ENCODE measurements at regions not wholly inside any gene's neighbourhood (a gene's known extent, or its start where the extent isn't known, plus 50 kb on each side); places are given as distances from the start of the nearest gene placed in this dataset.

- no peak for DNase-seq
Observed at GRCh38 chr4:54913751-54914526, 211.5 kb downstream of the KDR start.

- no peak for DNase-seq
Observed at GRCh38 chr4:54912155-54912554, 213.2 kb downstream of the KDR start.

GRCh38 chr4:54909961-54910360, 215.4 kb downstream of the KDR start:
- DNase-seq: no peak

- DNase-seq: no peak
Observed at GRCh38 chr4:54908763-54909162, 216.6 kb downstream of the KDR start.

GRCh38 chr4:54904953-54905352, 220.4 kb downstream of the KDR start:
- no peak for DNase-seq

GRCh38 chr4:54902976-54903375, 222.4 kb downstream of the KDR start:
- no peak for DNase-seq

- DNase-seq: no peak
Observed at GRCh38 chr4:54902271-54902670, 223.1 kb downstream of the KDR start.

GRCh38 chr4:54901202-54901601, 224.2 kb downstream of the KDR start:
- DNase-seq: no peak

- no peak for DNase-seq
Observed at GRCh38 chr4:54898656-54899340, 226.6 kb downstream of the KDR start.

DNA sequence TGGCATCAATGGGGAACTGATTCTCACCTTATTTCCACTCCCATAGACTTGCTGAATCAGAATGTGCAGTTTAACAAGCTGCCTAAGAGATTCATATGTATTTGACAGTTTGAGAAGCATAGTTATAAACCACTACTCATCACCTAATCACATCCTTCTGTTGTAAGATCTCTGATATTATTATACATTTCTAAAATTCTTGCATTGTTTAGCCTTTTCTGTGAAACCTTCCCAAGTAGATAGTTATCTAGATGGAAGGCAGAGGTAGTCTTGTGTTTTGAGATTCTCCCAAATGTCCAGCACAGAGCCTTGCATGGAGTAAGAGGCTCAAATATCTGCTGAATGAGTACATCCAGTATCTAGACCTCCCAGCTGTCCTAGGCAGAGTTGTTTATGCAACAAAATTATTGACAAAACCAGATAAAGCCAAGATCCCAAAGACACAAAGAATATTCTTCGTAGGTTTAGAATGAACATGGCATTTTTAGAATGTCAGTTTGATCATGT, 227.3 kb downstream of the KDR start:
- no peak for DNase-seq

DNA sequence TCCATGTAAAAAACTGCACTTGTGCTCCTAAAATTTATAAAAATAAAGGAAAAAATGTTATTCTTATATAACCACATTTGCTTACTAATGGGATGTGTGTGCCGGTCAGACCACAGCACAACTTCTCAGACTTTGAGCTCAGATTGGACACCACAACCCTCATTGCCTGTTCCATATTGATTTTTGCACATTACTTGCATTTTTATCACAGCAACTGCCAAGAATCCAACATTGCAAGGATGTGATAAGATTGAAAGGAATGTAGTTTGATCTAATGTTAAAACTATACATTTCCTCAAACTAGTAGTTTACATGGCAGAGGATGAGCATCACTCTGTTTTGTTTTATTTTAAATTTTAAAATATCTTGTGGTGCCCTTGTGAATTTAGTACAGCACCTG, 227.8 kb downstream of the KDR start:
- no peak for DNase-seq

- no peak for DNase-seq
Observed at GRCh38 chr4:54882616-54883015, 224.9 kb downstream of the KIT start.

DNA sequence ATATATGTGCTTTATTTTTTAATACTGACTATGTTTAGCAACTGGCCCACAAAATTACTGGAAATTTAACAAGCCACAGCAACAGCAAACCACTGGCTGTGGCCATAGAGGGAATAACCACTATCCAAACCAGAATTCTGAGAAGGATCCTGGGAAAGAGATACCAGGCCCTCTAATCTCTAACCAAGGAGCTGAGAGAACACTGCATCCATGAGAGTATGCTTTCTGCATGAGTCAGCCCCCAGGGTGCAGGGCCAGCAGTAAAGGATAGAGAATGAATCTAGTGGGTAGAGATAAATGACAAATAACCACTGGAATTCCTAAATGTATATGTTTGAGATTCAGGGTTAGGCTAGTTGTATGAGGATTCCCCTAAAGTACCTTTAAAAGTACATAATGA, 221.8 kb downstream of the KIT start:
- peak; percentile 0 for DNase-seq

DNA sequence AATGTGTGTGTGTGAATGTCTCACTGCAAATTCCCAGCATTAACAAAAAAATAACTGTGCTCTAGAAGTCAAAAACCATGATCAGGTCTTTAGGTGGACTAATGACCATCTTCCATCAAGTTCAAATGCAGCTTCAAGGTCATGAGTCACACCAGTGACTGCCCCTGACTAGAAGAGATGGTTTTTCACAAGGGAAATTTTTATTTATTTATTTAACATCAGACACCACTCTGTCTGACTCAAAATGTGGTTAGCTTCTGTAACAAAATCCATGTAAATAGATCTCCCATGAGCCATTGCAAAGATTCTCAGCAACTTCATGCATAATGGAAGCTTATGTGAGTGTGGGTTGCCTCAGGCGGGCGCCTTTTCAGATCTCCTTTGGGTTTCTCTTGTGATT, 219.2 kb downstream of the KIT start:
- DNase-seq: no peak

DNA sequence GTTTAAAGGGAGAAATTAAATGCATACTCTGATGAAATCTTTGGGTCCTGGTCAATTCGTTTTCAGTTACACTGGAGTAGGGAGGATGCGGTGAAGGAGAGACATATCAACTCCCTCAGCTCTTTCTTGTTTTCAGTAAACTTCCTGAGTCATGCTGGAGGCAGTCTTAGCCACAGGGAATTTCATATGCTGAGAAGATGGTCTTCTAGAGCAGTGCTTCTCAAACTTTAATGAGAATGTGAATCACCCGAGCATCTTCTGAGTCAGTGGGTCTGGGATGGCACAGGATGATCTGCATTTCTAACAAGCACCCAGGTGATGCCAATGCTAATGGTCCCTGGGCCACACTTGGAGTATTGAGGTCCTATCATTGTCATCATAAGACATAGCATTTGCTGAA, 214.5 kb downstream of the KIT start:
- no peak for DNase-seq

DNA sequence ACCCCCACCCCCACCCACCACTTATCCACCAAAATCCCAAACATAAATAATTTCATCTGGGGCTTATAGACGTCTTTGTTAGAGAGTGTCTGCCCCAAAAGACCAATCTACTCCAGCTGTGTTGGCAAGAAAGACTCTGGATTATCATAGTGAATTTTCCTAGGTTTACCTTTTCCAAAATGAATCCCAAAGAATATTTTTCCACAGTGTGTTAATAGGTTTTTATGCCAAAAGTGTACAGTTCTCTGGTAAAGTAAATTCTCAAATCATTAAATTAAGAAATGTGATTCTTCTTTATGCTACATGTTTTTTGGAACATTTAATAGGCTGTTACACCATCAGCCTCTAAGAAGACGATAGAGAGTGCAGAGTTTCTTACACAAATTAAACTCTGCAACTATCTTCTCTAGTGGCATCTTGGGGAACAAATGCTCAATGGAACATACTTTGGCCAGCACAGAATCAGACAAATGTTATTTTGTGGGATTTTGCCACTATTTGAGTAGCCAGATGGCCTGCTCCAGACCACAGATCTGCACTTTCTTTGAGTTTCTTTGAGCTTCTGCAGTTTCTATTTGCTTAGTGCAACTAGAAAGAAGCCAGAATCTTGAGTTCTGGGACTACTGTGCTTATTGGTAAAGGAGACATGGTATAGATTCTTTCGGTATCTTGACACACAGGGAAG, 206.0 kb downstream of the KIT start:
- DNase-seq: no peak

DNA sequence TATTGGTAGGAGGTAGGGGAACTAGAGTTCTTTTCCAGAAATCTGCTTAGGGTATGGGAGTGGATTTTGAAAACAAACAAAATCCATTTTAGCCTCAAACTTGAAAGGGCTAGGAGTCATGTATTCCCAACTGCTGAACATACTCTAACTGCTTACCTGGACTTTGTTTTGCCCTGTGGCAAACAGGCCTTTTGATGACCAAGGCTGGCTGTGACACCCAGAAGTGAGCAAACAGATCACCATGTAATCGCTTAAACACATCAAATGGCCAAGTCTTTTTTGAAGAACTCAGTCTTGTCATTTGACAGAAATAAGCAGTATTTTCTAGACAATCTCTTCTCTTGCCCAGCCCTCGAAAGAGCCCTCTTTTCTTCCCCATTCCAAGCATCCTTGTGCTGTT, 203.4 kb downstream of the KIT start:
- DNase-seq: no peak

DNA sequence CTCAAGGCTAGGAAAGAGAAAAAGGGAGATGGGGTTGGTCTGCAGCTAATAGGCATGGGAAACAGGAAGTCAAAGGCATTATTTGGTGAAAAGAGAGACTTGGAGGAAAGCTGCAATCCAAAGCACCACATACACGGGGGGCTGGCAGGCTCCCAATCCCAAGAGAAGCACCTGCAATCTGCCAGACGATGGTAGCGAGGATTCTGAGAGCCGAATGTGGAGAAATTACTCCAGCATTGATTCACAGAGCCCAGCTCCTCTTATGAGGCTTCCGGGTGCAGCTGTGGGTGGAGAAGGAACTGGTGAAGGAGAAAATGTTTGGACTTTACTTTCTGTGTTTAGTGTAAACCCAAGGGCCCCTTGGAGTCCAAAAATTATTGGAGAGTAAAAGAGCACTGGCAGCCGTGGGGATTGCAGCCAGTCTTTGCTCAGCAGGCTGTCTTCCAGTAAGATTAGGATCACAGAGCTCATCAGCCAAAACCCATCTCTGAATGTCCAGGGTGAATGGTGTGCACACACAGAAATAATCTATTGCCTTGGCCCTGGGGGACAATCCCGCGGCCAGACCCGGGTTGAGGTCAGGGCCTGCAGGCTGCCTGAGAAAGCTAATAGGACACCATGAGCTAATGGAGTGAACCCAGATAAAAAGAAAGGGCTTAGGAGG, 197.6 kb downstream of the KIT start:
- DNase-seq: no peak

GRCh38 chr4:54852602-54853001, 194.8 kb downstream of the KIT start:
- no peak for DNase-seq

- no peak for DNase-seq
Observed at GRCh38 chr4:54852054-54852453, 194.3 kb downstream of the KIT start.

DNA sequence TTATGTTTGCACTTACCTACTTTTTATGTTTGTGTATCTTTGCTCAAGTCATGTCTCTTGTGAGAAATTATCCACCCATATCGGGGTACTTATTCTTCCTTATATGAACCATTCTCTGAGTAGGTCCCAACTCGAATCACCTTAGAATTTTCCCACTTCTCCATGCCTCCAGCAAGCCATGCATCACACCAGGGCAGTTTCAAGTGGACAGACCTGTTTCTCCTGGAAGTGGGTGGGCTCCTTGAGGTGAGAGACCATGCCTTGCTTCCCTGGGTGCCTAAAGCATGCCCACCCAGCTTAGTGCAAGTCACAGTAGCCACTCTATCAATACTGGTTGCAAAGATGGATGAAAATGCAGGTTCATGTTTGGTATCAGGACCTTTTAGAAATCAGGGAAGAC, 187.2 kb downstream of the KIT start:
- no peak for DNase-seq

DNA sequence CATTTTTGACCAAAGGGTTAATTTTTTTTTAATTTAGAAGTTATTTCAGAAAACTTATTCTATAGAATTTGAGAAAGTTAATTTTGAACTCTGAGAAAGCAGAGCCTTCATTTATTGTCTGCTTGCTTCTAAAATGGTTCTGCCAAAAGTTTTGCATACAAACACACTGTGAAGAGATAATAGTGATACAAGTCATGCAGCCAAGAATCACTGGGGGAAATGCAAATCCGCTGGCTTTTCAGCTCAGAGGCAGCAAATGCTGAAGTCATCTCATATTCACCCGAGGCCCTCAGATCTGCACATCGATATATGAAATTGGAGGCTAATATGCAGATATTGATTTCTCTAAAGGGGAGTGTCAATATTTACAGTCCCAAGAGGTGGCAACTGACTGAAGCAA, 186.2 kb downstream of the KIT start:
- DNase-seq: no peak

DNA sequence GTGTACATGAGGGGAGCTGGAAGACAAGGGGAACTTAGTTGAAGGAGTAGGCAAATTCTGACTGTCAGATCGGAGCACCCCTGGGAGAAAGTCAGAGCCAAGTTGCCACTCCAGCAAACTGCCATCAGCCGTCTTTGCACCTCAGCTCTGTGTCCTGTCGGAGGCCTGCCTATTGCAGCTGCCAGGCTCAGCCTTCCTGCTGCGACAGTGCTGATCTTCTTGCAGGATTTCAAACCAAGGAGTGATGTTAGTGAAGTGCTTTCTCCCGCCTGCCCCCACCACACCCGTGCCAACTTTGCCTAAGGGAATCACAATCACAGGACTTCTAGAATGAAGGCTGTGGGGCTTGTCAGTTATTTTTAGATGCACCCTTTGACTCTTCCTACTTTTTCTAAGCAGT, 185.3 kb downstream of the KIT start:
- no peak for DNase-seq

All from GOT3 (cell line).